ENCODE measurements at regions not wholly inside any gene's neighbourhood (a gene's known extent, or its start where the extent isn't known, plus 50 kb on each side); places are given as distances from the start of the nearest gene placed in this dataset.

DNA sequence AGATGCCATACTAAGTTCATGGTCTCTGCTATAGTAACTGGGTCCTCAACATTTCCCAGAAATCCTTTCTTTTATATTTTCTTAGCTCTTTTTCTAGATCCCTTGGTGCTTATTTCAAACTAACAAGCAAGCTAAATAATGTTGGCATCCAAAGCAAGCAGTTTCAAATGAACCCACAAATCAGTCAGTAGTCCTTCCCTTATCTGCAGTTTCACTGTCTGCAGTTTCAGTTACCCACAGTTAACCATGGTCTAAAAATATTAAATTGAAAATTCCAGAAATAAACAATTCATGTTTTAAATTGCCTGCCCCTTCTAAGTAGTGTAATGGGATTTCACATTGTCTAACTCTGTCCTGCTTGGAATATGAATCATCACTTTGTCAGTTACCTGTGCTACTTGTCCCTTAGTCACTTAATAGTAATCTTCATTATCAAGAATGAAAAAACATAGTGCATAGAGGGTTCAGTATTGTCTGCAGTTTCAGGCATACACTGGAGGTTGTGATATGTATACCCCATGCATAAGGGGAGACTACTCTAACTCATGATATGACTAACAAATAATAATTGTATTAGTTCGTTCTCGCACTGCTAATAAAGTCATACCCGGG, 633.7 kb downstream of the MECOM start:
- TF ChIP-seq, protein P1, sequence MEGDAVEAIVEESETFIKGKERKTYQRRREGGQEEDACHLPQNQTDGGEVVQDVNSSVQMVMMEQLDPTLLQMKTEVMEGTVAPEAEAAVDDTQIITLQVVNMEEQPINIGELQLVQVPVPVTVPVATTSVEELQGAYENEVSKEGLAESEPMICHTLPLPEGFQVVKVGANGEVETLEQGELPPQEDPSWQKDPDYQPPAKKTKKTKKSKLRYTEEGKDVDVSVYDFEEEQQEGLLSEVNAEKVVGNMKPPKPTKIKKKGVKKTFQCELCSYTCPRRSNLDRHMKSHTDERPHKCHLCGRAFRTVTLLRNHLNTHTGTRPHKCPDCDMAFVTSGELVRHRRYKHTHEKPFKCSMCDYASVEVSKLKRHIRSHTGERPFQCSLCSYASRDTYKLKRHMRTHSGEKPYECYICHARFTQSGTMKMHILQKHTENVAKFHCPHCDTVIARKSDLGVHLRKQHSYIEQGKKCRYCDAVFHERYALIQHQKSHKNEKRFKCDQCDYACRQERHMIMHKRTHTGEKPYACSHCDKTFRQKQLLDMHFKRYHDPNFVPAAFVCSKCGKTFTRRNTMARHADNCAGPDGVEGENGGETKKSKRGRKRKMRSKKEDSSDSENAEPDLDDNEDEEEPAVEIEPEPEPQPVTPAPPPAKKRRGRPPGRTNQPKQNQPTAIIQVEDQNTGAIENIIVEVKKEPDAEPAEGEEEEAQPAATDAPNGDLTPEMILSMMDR (IDR thresholded peaks at IDR 0.05; ENCODE audit: unreplicated experiment in 3 of 3) = no peak
- Mint-ChIP-seq H3K9me3 (no peaks in the 10 kb centered on the region), H3K27ac (no peak overlapping the region), H3K27me3 (ENCODE audit: low read depth) (no peaks in the 10 kb centered on the region), H3K36me3 (ENCODE audit: low read depth) (no peaks in the 10 kb centered on the region), H3K4me3 (no peak overlapping the region), H3K4me1 (peaks cover 4% of the 10 kb centered on the region)

DNA sequence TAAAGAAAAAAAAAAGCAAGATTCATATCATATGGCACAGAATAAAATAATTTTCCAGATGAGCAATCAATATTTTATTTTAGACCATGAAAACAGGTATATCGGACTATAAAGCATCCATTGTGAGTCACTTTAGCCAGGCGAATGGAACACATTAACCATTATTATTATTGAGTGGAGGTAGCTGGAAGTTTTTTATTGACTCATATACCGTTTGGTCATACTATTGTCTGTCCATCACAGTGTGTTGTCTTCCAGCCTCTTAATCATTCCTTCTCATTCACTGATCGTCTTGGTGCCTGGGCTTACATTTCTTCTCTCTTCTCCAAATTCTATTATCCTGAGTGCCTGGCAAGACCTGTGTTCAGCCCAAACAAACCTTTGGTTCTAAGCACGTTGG, 634.8 kb downstream of the MECOM start:
- Mint-ChIP-seq H3K4me1 (peaks cover 4% of the 10 kb centered on the region), H3K36me3 (ENCODE audit: low read depth) (no peaks in the 10 kb centered on the region), H3K4me3 (no peak overlapping the region), H3K9me3 (no peaks in the 10 kb centered on the region), H3K27ac (no peak overlapping the region), H3K27me3 (ENCODE audit: low read depth) (no peaks in the 10 kb centered on the region)
- TF ChIP-seq, protein P1 (IDR thresholded peaks at IDR 0.05; ENCODE audit: unreplicated experiment in 3 of 3) = no peak

DNA sequence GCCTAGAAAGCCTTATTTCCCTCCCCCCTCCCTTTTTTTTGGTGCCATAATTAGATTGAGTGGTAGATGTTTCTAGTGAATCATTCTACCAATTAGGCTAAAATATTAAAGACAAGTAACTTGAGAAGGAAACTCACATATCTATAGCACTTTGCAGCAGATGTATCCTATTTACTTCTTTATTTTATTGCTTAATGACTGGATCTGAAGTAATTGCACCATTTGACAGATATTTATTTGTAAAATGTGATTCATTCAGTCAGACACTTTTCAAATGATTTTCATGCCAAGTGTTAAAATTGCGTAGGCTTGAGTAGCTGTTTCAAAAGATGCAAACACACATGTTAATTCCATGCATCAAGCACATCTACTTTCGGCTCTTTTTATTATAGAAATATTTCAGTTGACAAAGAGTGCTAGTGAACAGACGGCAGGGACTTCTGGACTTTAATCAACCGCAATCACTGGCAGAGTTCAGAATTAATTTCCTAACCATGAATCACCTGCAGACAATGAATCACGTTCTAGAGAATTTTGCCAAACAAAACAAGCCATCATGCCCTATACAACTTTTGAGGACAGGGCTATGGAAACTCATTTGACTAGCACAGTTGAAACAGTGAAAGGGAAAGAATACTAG, 636.8 kb downstream of the MECOM start:
- Mint-ChIP-seq H3K36me3 (ENCODE audit: low read depth) (no peaks in the 10 kb centered on the region), H3K27ac (peak overlapping the region in 2 of 3 experiments; percentile 28 to 60), H3K9me3 (no peaks in the 10 kb centered on the region), H3K27me3 (ENCODE audit: low read depth) (no peaks in the 10 kb centered on the region), H3K4me1 (peaks cover 7% of the 10 kb centered on the region), H3K4me3 (no peak overlapping the region)
- TF ChIP-seq, protein P1 (IDR thresholded peaks at IDR 0.05; ENCODE audit: unreplicated experiment in 3 of 3) = no peak

DNA sequence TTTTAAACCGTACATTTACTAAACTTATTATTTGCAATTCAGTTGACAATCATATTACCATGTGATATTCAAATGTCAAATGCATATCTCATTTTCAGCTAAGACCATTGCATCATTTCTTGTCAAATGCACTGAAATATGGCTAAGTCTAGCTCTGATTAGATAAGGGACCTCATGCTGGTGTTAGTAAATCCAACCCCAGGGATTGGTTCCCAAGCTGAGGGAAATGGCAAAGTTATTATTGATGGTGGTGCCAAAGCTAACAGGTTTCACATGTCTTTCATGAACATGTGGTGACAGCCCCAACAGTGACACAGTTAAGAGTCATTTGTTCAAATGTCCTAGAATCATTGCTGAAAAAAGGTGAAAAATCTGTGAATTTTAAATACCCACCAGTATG, 641.1 kb downstream of the MECOM start:
- TF ChIP-seq, protein P1 (IDR thresholded peaks at IDR 0.05; ENCODE audit: unreplicated experiment in 3 of 3) = no peak
- H3K9me3 Mint-ChIP-seq = no peaks in the 10 kb centered on the region
- H3K27ac Mint-ChIP-seq = no peak overlapping the region
- H3K36me3 Mint-ChIP-seq (ENCODE audit: low read depth) = no peaks in the 10 kb centered on the region
- H3K4me1 Mint-ChIP-seq = peaks cover 15% of the 10 kb centered on the region
- no peaks in the 10 kb centered on the region for H3K27me3 Mint-ChIP-seq (ENCODE audit: low read depth)
- no peak overlapping the region for H3K4me3 Mint-ChIP-seq

DNA sequence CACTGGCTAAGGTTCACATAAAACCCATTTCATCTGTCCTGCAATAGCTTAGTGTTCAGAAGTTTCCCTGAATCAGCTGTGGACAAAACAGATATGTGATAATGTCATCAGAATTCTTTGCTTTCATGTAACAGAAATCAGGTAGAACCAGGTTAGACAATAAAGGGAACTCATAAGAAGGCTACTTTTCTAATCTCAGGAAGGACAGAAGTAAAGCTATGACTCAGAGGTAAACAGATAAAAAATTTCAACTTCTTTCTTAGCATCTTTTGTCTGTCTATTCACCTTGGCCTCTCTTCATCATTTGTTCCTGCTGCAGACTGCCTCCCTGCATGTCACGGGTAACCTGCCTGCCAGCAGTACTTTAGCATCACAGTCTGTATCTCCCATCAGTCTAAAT, 643.1 kb downstream of the MECOM start:
- TF ChIP-seq, protein P1 (IDR thresholded peaks at IDR 0.05; ENCODE audit: unreplicated experiment in 3 of 3) = no peak
- H3K4me1 Mint-ChIP-seq = peaks cover 11% of the 10 kb centered on the region

DNA sequence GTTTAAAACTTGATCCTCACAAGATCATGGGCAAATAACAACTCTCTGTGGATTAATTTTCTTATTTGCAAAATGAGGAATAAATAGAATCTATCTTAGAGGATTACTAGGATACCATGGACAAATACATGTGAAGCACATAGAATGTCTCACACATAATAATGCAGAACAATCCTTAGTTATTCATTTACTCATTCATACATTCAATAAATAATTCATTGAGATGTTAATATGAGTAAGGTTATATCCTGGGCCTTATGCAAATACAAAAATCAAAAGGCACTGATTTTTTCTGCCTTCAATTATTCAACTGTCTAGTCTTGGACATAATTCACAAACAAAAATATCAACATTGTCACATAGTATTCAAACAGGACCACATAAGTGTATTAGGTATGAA, 654.1 kb downstream of the MECOM start:
- H3K9me3 Mint-ChIP-seq = no peaks in the 10 kb centered on the region
- H3K4me3 Mint-ChIP-seq = no peak overlapping the region
- TF ChIP-seq, protein P1 (IDR thresholded peaks at IDR 0.05; ENCODE audit: unreplicated experiment in 3 of 3) = no peak
- H3K4me1 Mint-ChIP-seq = no peaks in the 10 kb centered on the region
- no peaks in the 10 kb centered on the region for H3K27me3 Mint-ChIP-seq (ENCODE audit: low read depth)
- no peak overlapping the region for H3K27ac Mint-ChIP-seq
- no peaks in the 10 kb centered on the region for H3K36me3 Mint-ChIP-seq (ENCODE audit: low read depth)

More for the DNA sequence above, 643.1 kb downstream of the MECOM start:
- H3K36me3 Mint-ChIP-seq (ENCODE audit: low read depth) = no peaks in the 10 kb centered on the region
- no peaks in the 10 kb centered on the region for H3K27me3 Mint-ChIP-seq (ENCODE audit: low read depth)
- H3K27ac Mint-ChIP-seq = no peak overlapping the region
- H3K4me3 Mint-ChIP-seq = no peak overlapping the region
- H3K9me3 Mint-ChIP-seq = no peaks in the 10 kb centered on the region

Data from nephron (organoid).